NOMO-1 treated with DMSO at 0.1 percent for 48 hours (cell line): ENCODE measurements at regions not wholly inside any gene's neighbourhood (a gene's known extent, or its start where the extent isn't known, plus 50 kb on each side); places are given as distances from the start of the nearest gene placed in this dataset.

Experiments used
- DNase-seq: peaks from one replicate; lab custom pipeline; 2025; ENCODE audit not compliant: unreplicated experiment; lab: John Stamatoyannopoulos, UW

GRCh38 chr15:36371509-36371908 is 207.9 kb upstream of the CDIN1 start:
- DNase-seq = no peak

GRCh38 chr15:36372968-36373367 is 206.5 kb upstream of the CDIN1 start:
- DNase-seq = no peak

- no peak for DNase-seq
Observed at GRCh38 chr15:36373550-36373949, 205.9 kb upstream of the CDIN1 start.

GRCh38 chr15:36389107-36389506 is 190.3 kb upstream of the CDIN1 start:
- DNase-seq = no peak

GRCh38 chr15:36390491-36390890 is 188.9 kb upstream of the CDIN1 start:
- DNase-seq = no peak

- no peak for DNase-seq
Observed at GRCh38 chr15:36392676-36393266, 186.7 kb upstream of the CDIN1 start.

- no peak for DNase-seq
Observed at GRCh38 chr15:36398212-36398611, 181.2 kb upstream of the CDIN1 start.

GRCh38 chr15:36399276-36399675 is 180.2 kb upstream of the CDIN1 start:
- no peak for DNase-seq

GRCh38 chr15:36400936-36401585 is 178.4 kb upstream of the CDIN1 start:
- peak; percentile 16 for DNase-seq

GRCh38 chr15:36401586-36401966 is 177.8 kb upstream of the CDIN1 start:
- no peak for DNase-seq

- DNase-seq = no peak
Observed at GRCh38 chr15:36403351-36403750, 176.1 kb upstream of the CDIN1 start.

GRCh38 chr15:36406366-36406765 is 173.1 kb upstream of the CDIN1 start:
- no peak for DNase-seq

GRCh38 chr15:36406911-36407310 is 172.5 kb upstream of the CDIN1 start:
- no peak for DNase-seq

- DNase-seq = no peak
Observed at GRCh38 chr15:36407647-36408046, 171.8 kb upstream of the CDIN1 start.

- DNase-seq = no peak
Observed at GRCh38 chr15:36409819-36410218, 169.6 kb upstream of the CDIN1 start.

GRCh38 chr15:36414670-36415069 is 164.8 kb upstream of the CDIN1 start:
- DNase-seq = no peak

GRCh38 chr15:36415643-36416042 is 163.8 kb upstream of the CDIN1 start:
- DNase-seq = no peak

GRCh38 chr15:36422631-36423030 is 156.8 kb upstream of the CDIN1 start:
- no peak for DNase-seq

- DNase-seq = no peak
Observed at GRCh38 chr15:36426691-36427090, 152.7 kb upstream of the CDIN1 start.

- DNase-seq = no peak
Observed at GRCh38 chr15:36428102-36428845, 151.2 kb upstream of the CDIN1 start.

GRCh38 chr15:36429707-36430106 is 149.7 kb upstream of the CDIN1 start:
- DNase-seq = no peak

- DNase-seq = no peak
Observed at GRCh38 chr15:36430280-36430679, 149.1 kb upstream of the CDIN1 start.
